D721Med (cell line): ENCODE measurements at regions not wholly inside any gene's neighbourhood (a gene's known extent, or its start where the extent isn't known, plus 50 kb on each side); places are given as distances from the start of the nearest gene placed in this dataset.

Source experiments
- DNase-seq: peaks from one replicate; pipeline ENCODE4 v3.0.0; 2011; ENCODE audit warnings: low spot score; ENCODE audit not compliant: insufficient read length
- FAIRE-seq: peaks from 2 replicates; lab custom pipeline; 2011; peaks lifted over from hg19 to GRCh38; lab: Jason Lieb, UNC
- TF ChIP-seq, protein P1 (sequence below): IDR thresholded peaks from 2 replicates; pipeline ENCODE4 v1.5.1; 2012; ENCODE audit warnings: mild to moderate bottlenecking, control low read depth; ENCODE audit not compliant: insufficient read depth; ENCODE audit errors: missing control alignments

DNA sequence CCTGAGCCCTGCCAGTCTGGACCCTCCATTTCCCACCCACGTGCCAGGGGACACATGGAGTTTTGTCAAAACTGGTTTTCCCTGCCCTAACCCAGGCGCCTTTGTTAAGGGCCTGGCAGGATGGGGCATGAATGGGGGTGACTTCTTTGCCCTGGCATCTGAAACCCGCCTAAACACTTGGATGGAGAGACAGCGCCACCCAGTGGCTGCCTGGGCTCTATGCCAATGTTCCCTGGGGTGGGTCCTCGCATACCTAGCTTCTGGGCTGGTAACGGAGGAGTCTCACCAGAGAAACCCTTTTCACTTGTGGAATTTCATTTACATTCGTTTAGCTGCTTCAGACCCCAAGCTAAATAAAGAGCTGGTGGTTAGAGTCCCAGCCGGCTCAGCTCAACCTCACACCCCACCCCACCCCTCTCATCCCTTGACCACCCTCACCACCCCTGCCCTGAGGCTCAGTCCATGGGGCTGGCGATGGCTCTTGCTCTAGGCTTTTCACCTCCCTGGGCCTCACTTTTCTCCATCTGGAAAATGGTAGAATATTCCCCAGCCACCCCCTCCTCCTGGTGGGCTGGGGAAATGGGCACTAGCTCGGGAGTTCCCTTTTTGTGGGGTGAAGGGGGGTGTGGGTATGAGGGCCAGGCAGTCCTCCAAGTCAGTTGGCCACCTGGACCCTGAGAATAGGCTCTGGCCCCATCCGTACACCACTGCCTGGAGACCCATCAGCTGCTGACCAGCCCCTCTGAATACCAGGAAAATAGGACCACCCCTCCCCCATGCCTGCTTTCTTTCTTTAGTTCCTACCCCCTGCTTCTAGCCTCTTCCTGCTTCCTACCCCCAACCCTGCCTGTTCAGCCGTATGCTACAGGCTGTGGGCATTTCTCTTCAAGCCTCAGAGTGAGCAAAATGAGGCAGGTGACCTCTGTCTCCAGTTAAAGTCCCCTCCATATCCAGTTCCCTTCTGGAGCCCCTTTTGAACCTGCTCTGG, 57.1 kb upstream of the PJA1 start:
- FAIRE-seq (no peak), DNase-seq (peak; percentile 40)
- TF ChIP-seq, protein P1, sequence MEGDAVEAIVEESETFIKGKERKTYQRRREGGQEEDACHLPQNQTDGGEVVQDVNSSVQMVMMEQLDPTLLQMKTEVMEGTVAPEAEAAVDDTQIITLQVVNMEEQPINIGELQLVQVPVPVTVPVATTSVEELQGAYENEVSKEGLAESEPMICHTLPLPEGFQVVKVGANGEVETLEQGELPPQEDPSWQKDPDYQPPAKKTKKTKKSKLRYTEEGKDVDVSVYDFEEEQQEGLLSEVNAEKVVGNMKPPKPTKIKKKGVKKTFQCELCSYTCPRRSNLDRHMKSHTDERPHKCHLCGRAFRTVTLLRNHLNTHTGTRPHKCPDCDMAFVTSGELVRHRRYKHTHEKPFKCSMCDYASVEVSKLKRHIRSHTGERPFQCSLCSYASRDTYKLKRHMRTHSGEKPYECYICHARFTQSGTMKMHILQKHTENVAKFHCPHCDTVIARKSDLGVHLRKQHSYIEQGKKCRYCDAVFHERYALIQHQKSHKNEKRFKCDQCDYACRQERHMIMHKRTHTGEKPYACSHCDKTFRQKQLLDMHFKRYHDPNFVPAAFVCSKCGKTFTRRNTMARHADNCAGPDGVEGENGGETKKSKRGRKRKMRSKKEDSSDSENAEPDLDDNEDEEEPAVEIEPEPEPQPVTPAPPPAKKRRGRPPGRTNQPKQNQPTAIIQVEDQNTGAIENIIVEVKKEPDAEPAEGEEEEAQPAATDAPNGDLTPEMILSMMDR, result peak; percentile 75

DNA sequence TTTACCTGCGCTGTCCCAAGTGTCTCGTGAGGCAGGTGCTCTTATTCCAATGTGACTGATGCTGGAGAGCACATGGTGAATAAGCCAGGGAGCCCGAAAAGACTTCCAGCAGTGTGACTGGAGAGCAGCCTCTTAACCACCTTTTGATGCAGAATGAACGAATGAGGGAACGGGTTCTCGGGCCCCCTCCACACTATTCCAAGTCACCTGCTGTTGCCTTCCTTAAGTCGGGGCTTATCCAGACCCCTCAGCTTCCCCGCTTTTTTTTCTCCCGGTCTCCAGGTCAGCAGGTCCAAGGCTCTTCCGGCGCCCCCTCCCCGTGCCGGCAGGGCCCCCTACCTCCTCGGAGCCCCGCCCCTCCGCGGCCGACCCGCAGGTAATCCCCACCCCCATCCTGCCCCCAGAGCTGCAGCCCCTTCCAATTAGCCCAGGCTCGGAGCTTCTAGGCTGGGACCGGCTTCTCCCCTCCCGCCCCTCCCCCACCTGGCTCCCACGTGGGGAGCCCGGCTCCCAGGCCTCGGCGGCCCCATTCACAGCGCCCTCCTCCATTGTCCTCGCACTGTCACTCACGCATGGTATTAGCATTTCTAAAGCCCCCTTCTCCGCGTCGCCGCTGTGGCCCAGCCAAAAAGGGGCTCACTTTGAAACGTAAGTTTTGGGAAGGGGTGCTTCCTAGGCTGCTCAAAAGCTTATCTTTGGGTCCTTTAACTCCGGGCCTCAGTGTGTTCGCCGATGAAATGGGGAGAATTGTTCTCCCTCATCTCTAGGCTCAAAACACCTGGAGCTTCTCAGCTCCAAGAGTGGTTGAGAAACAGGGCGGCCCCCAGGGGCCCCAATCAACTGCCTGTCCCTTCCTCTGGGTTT, 56.2 kb upstream of the PJA1 start:
- FAIRE-seq (no peak), DNase-seq (no peak)

DNA sequence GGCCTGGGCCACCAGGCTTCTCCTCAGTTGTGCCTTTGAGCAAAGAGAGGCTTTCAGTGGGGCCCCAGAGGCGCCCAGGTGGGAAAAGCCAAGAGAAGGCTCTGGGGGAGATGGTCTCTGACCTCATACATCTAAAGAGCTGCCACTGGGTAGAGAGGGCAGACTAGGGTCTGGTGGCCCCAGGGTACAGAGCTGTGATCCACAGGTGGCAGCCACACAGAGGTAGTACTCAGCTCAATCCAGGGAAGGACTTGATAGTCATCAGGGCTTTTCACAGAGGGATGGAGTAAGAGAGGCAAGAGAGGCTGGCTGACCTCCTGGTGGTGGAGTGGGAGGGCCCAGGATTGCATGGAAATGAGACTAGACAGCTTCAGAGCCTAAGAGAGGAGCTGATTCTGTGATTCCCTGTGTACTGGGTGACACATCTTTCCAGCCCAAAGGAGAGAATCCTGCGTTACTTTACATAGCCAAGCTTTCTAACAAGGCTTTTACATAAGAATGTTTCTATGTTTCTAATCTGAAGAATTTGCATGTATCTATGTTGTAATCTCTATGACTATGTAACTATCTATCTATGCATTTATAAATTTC, 53.2 kb upstream of the PJA1 start:
- FAIRE-seq, result no peak
- TF ChIP-seq, protein P1, result no peak
- DNase-seq, result no peak

More for the DNA sequence above, 56.2 kb upstream of the PJA1 start:
- TF ChIP-seq, protein P1, result no peak

DNA sequence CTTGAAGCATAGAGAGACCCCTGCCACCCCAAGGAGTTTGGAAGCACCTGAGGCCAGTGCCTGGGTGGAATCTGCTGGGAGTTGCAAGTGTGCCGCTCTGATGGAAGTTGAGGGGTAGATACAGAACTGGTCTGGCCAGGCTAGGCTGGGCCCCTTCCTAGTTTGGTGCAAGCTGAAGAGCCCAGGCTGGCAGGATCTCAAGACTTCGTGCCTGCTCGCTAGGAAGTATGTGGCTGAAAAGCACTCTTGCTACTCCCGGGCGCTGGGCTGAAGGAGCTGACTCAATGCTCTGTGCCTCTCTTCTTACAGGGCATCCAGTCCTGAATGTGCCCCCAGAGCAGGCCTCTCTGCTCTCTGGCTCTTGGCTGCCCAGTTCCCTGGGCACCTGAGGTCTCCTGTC, 51.7 kb upstream of the PJA1 start:
- TF ChIP-seq, protein P1, result no peak
- FAIRE-seq, result no peak
- DNase-seq, result no peak

DNA sequence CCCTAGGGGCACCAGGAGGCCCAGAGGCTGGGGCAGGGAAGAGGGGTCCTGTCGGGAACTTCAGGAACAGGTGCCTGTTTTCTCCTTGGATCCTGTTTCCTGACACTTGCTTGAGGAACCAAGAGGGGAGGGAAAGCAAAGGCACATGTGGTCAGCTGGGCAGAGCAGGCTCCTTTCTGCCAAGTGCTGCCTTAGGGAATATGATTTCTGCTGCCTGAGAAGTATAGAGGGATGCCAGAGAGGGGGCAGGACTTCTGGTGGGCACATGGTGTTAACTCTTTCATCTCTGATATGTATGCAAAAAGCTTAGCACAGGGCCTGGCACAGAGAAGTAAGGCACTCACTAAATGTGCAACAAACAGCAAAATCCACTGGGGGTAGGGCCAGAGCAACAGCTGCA, 51.2 kb upstream of the PJA1 start:
- DNase-seq (no peak), FAIRE-seq (no peak)
- TF ChIP-seq, protein P1, result no peak

DNA sequence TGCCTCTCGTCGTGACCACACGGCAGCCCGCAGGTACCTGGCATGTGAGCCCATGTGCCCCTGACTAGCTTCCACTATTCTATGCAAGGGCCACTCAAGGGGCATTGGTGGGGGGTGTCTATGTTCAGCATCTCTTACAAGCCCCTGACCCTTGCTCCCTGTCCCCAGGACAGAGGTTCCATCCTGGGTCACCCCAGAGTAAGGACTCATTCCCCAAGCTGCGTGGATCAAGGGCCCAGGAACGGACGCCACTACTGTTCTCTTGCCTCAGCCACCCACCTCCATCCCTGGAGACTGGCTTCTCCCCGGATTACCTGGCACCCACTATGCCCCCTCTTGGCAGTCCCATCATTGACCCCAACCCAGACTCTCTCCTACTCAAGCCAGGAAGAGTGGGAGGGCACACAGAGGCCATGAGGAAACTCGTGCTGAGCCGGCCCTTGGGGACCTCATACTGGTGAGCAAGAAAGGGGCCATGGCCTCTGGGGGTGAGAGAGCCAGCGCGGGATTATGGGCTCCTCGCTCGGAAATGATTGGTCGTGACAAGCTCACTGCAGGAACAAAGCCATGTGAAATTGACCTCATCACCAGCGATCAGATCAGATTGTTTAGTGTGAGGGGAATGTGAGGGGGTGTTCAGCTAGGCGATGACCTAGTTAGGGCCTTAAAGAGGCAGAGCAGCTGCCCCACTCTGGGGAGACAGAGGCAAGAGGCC, 50.1 kb upstream of the PJA1 start:
- FAIRE-seq (no peak), DNase-seq (no peak)
- TF ChIP-seq, protein P1, result no peak
